ENCODE measurements at regions not wholly inside any gene's neighbourhood (a gene's known extent, or its start where the extent isn't known, plus 50 kb on each side); places are given as distances from the start of the nearest gene placed in this dataset.

DNA sequence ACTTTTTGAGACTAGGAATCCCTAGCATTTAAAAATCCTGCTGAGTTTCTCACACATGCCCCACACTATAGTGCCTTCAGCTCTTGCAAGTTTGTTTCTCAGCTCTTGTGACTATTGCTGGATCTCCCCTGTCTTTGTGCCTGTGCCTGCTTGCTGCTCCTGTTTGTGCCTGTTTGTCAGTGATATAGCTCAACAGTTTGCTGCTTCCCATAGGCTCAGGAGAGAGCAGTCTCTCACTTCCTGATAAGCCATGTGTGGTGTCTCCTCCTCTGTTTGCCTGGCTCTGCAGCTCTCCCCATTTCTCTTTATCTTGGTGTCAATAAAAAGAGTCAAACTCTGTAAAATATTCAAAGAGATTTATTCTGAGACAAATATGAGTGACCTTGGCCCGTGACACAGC, 259.8 kb upstream of the CLNK start:
- ATAC-seq (ENCODE audit: insufficient number of reproducible peaks, low FRiP score, low read depth) (no peak), DNase-seq (ENCODE audit: low spot score) (no peak)
- TF ChIP-seq, protein P1, sequence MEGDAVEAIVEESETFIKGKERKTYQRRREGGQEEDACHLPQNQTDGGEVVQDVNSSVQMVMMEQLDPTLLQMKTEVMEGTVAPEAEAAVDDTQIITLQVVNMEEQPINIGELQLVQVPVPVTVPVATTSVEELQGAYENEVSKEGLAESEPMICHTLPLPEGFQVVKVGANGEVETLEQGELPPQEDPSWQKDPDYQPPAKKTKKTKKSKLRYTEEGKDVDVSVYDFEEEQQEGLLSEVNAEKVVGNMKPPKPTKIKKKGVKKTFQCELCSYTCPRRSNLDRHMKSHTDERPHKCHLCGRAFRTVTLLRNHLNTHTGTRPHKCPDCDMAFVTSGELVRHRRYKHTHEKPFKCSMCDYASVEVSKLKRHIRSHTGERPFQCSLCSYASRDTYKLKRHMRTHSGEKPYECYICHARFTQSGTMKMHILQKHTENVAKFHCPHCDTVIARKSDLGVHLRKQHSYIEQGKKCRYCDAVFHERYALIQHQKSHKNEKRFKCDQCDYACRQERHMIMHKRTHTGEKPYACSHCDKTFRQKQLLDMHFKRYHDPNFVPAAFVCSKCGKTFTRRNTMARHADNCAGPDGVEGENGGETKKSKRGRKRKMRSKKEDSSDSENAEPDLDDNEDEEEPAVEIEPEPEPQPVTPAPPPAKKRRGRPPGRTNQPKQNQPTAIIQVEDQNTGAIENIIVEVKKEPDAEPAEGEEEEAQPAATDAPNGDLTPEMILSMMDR (IDR thresholded peaks at IDR 0.05) = no peak
- Histone ChIP-seq H3K27ac (no peak overlapping the region), H3K27me3 (replicated peaks; ENCODE audit: insufficient read depth) (no peaks in the 10 kb centered on the region), H3K4me1 (ENCODE audit: control insufficient read depth in 1 of 2, low read depth in 2 of 2) (no peaks in the 10 kb centered on the region), H3K36me3 (no peaks in the 10 kb centered on the region), H3K9me3 (no peaks in the 10 kb centered on the region), H3K4me3 (no peak overlapping the region)

DNA sequence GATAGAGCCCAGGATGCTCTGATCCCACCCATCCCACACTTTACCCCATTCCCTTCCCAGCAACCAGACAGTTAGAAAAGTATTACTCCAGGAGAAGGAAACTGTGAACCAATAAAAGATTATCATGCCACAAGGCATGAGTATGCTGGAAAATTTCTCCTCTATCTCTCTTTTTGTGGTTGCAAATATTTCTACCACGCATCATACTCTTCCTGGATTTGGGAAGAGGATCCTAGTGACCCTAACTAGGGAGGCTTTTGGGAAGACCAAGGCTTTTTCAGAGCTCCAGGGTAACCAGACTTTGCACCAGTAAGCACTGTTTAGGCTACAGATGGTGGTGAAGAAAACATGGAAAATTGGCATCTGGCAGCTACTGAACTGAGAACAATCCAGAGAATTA, 257.6 kb upstream of the CLNK start:
- Histone ChIP-seq H3K4me1 (ENCODE audit: control insufficient read depth in 1 of 2, low read depth in 2 of 2) (no peaks in the 10 kb centered on the region), H3K36me3 (no peaks in the 10 kb centered on the region), H3K9me3 (no peaks in the 10 kb centered on the region), H3K27ac (no peak overlapping the region), H3K4me3 (no peak overlapping the region), H3K27me3 (replicated peaks; ENCODE audit: insufficient read depth) (no peaks in the 10 kb centered on the region)
- TF ChIP-seq, protein P1 (IDR thresholded peaks at IDR 0.05) = no peak
- DNase-seq (ENCODE audit: low spot score) = no peak
- no peak for ATAC-seq (ENCODE audit: insufficient number of reproducible peaks, low FRiP score, low read depth)

- no peaks in the 10 kb centered on the region for H3K36me3 ChIP-seq
- ATAC-seq (ENCODE audit: insufficient number of reproducible peaks, low FRiP score, low read depth) (no peak), DNase-seq (ENCODE audit: low spot score) (no peak)
- no peaks in the 10 kb centered on the region for H3K4me1 ChIP-seq (ENCODE audit: control insufficient read depth in 1 of 2, low read depth in 2 of 2)
- TF ChIP-seq, protein P1 (IDR thresholded peaks at IDR 0.05) = no peak
- no peaks in the 10 kb centered on the region for H3K27me3 ChIP-seq (replicated peaks; ENCODE audit: insufficient read depth)
- H3K27ac ChIP-seq = no peak overlapping the region
- H3K9me3 ChIP-seq = no peaks in the 10 kb centered on the region
- no peak overlapping the region for H3K4me3 ChIP-seq
Observed at GRCh38 chr4:10929818-10930217, 245.2 kb upstream of the CLNK start.

- no peaks in the 10 kb centered on the region for H3K9me3 ChIP-seq
- H3K4me1 ChIP-seq (ENCODE audit: control insufficient read depth in 1 of 2, low read depth in 2 of 2) = no peaks in the 10 kb centered on the region
- ATAC-seq (ENCODE audit: insufficient number of reproducible peaks, low FRiP score, low read depth) = no peak
- TF ChIP-seq, protein P1 (IDR thresholded peaks at IDR 0.05) = no peak
- no peak for DNase-seq (ENCODE audit: low spot score)
- H3K27me3 ChIP-seq (replicated peaks; ENCODE audit: insufficient read depth) = no peaks in the 10 kb centered on the region
- no peak overlapping the region for H3K27ac ChIP-seq
- no peaks in the 10 kb centered on the region for H3K36me3 ChIP-seq
- no peak overlapping the region for H3K4me3 ChIP-seq
Observed at GRCh38 chr4:10925996-10926395, 241.4 kb upstream of the CLNK start.

- H3K4me1 ChIP-seq (ENCODE audit: control insufficient read depth in 1 of 2, low read depth in 2 of 2) = no peaks in the 10 kb centered on the region
- DNase-seq (ENCODE audit: low spot score) = no peak
- H3K4me3 ChIP-seq = no peak overlapping the region
- no peak for ATAC-seq (ENCODE audit: insufficient number of reproducible peaks, low FRiP score, low read depth)
- TF ChIP-seq, protein P1 (IDR thresholded peaks at IDR 0.05) = no peak
- no peaks in the 10 kb centered on the region for H3K36me3 ChIP-seq
- H3K27me3 ChIP-seq (replicated peaks; ENCODE audit: insufficient read depth) = no peaks in the 10 kb centered on the region
- H3K9me3 ChIP-seq = no peaks in the 10 kb centered on the region
- H3K27ac ChIP-seq = no peak overlapping the region
Observed at GRCh38 chr4:10924274-10924673, 239.7 kb upstream of the CLNK start.
